Lower lobe of right lung (tissue), 2 donors: ENCODE measurements at regions not wholly inside any gene's neighbourhood (a gene's known extent, or its start where the extent isn't known, plus 50 kb on each side); places are given as distances from the start of the nearest gene placed in this dataset.

ENCODE experiments used
- ATAC-seq, 2 donors: fragments of 200-7000 bp; cut with Tn5 transposase; one replicate each; pipeline ENCODE4 v1.9.1; 2020 to 2022; ENCODE audit warnings: mild to moderate bottlenecking in 2 of 2, moderate library complexity in 2 of 2
- DNase-seq: peaks from one replicate; pipeline ENCODE4 v3.0.0-alpha.2; 2020
- H3K27ac ChIP-seq: fragments of 200-600 bp; one replicate; pipeline ENCODE4 v1.8.0; 2022
- H3K27me3 ChIP-seq: fragments of 200-600 bp; one replicate; pipeline ENCODE4 v1.8.0; 2022; ENCODE audit warnings: low read depth
- H3K36me3 ChIP-seq: fragments of 200-600 bp; one replicate; pipeline ENCODE4 v1.8.0; 2022; ENCODE audit warnings: mild to moderate bottlenecking
- H3K4me1 ChIP-seq: fragments of 200-600 bp; one replicate; pipeline ENCODE4 v1.8.0; 2022
- H3K4me3 ChIP-seq: fragments of 200-600 bp; one replicate; pipeline ENCODE4 v1.8.0; 2022; ENCODE audit warnings: mild to moderate bottlenecking
- H3K9me3 ChIP-seq: fragments of 200-600 bp; one replicate; pipeline ENCODE4 v1.8.0; 2022
- intact Hi-C: fragments of 100-400 bp; cut with DNase I; formaldehyde crosslinking; loops from one replicate; pipeline ENCODE4 v1.11.0; 2022
- TF ChIP-seq, protein P1 (sequence below): fragments of 200-600 bp; IDR thresholded peaks from one replicate; pipeline ENCODE4 v1.8.0; 2022; ENCODE audit warnings: antibody characterized with exemption, mild to moderate bottlenecking
- donor health status: DM: no; HTN: yes; CAD: no; lungs with severe emphysema.

DNA sequence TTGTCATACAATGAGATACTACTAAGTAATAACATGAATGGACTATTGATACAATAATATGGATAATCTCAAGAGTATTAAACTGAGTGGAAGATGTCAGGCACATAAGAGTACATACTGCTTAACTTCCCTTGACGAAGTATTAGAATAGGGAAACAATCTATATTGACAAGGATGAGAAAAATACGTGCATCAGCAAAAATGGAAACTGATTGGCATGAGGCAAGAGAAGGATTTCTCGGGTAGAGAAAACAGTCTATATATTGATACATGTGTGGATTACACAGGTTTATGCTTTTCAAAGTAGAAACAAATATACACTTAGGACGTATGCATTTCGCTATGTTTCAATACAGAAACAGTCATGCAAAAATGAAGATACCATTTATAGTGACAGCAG is 57.4 kb downstream of the PRR20E start:
- Histone ChIP-seq H3K27me3 (no peaks in the 10 kb centered on the region), H3K27ac (no peak overlapping the region), H3K36me3 (no peaks in the 10 kb centered on the region), H3K4me3 (no peak overlapping the region), H3K4me1 (no peaks in the 10 kb centered on the region), H3K9me3 (no peaks in the 10 kb centered on the region)
- intact Hi-C loops = no loop called here
- ATAC-seq (no peak), DNase-seq (no peak)
- TF ChIP-seq, protein P1, sequence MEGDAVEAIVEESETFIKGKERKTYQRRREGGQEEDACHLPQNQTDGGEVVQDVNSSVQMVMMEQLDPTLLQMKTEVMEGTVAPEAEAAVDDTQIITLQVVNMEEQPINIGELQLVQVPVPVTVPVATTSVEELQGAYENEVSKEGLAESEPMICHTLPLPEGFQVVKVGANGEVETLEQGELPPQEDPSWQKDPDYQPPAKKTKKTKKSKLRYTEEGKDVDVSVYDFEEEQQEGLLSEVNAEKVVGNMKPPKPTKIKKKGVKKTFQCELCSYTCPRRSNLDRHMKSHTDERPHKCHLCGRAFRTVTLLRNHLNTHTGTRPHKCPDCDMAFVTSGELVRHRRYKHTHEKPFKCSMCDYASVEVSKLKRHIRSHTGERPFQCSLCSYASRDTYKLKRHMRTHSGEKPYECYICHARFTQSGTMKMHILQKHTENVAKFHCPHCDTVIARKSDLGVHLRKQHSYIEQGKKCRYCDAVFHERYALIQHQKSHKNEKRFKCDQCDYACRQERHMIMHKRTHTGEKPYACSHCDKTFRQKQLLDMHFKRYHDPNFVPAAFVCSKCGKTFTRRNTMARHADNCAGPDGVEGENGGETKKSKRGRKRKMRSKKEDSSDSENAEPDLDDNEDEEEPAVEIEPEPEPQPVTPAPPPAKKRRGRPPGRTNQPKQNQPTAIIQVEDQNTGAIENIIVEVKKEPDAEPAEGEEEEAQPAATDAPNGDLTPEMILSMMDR = no peak

DNA sequence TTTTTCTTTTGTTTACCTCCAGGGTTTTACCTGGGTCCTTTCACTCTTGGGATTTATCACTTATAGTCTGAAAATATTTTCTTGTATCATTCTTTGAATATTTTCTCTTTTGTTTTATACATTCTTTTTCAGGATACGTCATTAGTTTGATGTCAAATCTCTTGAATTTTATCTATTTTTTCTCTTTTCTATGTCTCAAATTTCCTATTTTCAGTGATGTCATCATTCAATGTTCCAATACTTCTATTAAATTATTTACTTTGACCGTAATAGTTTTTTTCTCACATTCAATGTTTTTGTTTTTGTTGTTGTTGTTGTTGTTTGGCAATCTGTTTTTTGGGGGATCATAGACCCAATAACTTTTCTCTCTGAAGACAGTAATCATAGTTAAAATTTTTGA is 83.5 kb downstream of the PRR20E start:
- no peak for ATAC-seq
- intact Hi-C loops = no loop called here
- Histone ChIP-seq H3K27me3 (no peaks in the 10 kb centered on the region), H3K9me3 (no peaks in the 10 kb centered on the region), H3K27ac (no peak overlapping the region), H3K36me3 (no peaks in the 10 kb centered on the region), H3K4me1 (no peaks in the 10 kb centered on the region), H3K4me3 (no peak overlapping the region)
- TF ChIP-seq, protein P1 = no peak
- no peak for DNase-seq

DNA sequence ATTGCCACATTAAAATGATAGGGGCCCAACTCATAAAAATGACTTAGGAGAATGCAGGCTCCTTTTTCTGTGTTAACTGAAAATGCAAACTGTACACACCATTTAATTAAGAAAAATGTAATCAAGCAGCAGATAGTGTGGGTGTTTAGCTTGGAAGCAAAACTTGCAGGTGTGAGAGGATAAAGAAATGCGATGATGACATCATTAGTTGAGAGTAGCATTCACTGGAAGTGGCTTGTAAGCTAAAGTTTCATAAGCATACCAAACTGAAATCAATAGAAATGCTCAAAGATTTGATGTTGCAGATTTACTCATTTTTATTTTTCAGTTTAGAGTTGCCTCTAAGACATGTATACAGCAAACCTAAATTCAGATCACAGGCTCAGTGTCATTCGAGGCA is 86.6 kb downstream of the PRR20E start:
- H3K36me3 ChIP-seq = no peaks in the 10 kb centered on the region
- no peak for DNase-seq
- no peak overlapping the region for H3K27ac ChIP-seq
- no peaks in the 10 kb centered on the region for H3K9me3 ChIP-seq
- TF ChIP-seq, protein P1 = no peak
- no peak overlapping the region for H3K4me3 ChIP-seq
- no peaks in the 10 kb centered on the region for H3K27me3 ChIP-seq
- no peaks in the 10 kb centered on the region for H3K4me1 ChIP-seq
- no peak for ATAC-seq
- intact Hi-C loops = no loop called here

DNA sequence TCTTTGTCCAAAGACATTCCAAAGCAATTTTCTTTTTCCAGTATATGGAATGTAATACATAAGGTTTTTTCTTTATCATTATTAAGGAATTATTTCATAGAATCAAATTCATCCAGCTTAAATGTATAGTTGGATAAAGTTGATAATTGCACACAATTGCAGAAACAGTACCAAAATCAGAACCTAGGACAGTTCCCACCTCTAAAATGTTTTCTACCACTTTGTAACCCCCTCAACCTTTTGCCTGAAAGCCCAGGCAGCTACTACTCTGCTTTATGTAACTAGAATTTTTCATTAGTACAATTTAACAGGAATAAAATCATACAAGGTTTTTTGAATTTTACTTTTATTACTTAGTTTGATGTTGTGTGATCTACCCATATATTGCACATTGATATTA is 98.0 kb downstream of the PRR20E start:
- DNase-seq (no peak), ATAC-seq (no peak)
- no peaks in the 10 kb centered on the region for H3K9me3 ChIP-seq
- H3K36me3 ChIP-seq = no peaks in the 10 kb centered on the region
- intact Hi-C loops = no loop called here
- H3K27ac ChIP-seq = no peak overlapping the region
- TF ChIP-seq, protein P1 = no peak
- H3K4me3 ChIP-seq = no peak overlapping the region
- H3K4me1 ChIP-seq = no peaks in the 10 kb centered on the region
- H3K27me3 ChIP-seq = no peaks in the 10 kb centered on the region

DNA sequence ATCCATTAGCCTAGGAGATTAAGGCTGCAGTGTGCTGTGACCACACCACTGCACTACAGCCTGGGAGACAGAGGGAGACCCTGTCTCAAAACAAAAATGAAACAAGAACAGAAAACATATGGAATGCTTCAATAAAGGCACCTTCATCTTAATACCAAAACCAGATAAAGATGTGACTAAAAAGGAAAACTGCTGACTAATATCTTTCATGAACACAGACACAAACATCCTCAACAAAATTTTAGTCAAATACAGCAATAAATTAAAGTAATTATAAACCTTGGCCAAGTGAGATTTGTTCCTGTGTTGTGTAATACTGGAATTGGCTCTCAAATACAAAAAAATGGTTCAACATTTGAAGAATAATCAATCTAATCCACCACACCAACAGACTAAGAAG is 103.5 kb downstream of the PRR20E start:
- DNase-seq (no peak), ATAC-seq (no peak)
- H3K27me3 ChIP-seq = no peaks in the 10 kb centered on the region
- H3K27ac ChIP-seq = no peak overlapping the region
- no peak overlapping the region for H3K4me3 ChIP-seq
- H3K9me3 ChIP-seq = no peaks in the 10 kb centered on the region
- H3K4me1 ChIP-seq = no peaks in the 10 kb centered on the region
- H3K36me3 ChIP-seq = no peaks in the 10 kb centered on the region
- TF ChIP-seq, protein P1 = no peak
- intact Hi-C loops = no loop called here

DNA sequence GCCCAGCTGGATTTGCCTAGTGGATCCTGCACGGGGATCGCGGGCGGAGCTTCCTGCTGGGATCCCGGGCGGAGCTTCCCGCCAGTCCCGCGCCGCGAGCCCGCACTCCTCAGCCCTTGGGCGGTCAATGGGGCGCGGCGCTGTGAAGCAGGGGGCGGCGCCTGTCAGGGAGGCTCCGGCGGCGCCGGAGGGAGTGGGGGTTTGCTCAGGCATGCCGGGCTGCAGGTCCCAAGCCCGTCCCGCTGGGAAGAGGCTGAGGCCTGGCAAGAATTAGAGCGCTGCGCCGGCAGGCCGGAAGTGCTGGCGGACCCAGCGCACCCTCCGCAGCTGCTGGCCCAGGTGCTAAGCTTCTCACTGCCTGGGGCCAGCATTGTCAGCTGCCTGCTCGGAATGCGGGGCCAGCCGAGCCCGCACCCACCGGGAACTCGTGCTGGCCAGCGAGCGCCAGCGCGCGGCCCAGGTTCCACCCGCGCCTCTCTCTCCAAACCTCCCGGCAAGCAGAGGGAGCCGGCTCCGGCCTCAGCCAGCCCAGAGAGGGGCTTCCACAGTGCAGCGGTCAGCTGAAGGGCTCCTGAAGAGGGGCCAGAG is 119.6 kb downstream of the PRR20E start:
- no peak overlapping the region for H3K4me3 ChIP-seq
- no peaks in the 10 kb centered on the region for H3K4me1 ChIP-seq
- peak; percentile 16 to 53 for ATAC-seq
- peak; percentile 40 for DNase-seq
- no peaks in the 10 kb centered on the region for H3K36me3 ChIP-seq
- intact Hi-C loops = no loop called here
- H3K27me3 ChIP-seq = no peaks in the 10 kb centered on the region
- TF ChIP-seq, protein P1 = no peak
- H3K27ac ChIP-seq = no peak overlapping the region
- peaks cover 6% of the 10 kb centered on the region for H3K9me3 ChIP-seq
